DMS 273 (cell line): ENCODE measurements at regions not wholly inside any gene's neighbourhood (a gene's known extent, or its start where the extent isn't known, plus 50 kb on each side); places are given as distances from the start of the nearest gene placed in this dataset.
"Not testable (repeated sequence)": the region's sequence is repeated elsewhere in the genome, so short reads cannot be mapped to it uniquely, and the experiment has no call there.

Experiments
- DNase-seq: peaks from one replicate; lab custom pipeline; 2025; ENCODE audit not compliant: unreplicated experiment; lab: John Stamatoyannopoulos, UW

DNA sequence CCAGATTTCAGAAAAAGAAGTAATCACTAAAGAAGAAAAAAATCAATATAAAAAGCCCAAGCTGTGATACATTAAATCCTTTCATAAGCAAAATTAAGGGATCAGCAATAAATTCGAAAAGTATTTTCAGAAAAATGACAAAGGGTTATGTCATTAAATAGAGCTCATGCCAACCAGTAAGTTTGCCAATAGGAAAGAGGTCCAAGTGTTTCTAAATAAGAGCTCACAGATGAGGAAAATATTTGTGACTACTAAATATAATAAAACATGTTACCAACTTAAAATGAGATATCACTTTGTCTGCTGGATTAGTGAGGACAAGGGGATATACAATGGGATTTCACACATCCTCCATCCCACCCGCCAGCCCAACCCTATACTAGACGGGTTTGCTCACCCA lies 140.3 kb upstream of the EYA4 start:
- no peak for DNase-seq

DNA sequence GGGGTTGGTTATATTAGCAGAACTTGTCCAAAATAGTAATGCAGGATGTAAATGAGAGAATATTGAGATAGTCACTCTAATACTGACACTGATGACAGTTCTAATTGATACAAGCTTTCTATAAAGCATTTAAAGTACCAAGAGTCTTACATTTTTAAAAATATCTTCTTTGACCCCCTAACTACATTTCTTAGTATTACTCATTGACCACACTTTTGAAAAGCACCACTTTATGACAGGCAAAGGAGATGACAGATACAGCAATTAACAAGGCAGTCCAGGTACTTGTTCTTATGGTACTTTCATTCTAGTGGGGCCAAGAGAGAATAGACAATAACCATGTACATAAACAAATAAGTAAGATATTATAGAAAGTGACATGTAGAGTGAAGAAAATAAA lies 139.4 kb upstream of the EYA4 start:
- no peak for DNase-seq

DNA sequence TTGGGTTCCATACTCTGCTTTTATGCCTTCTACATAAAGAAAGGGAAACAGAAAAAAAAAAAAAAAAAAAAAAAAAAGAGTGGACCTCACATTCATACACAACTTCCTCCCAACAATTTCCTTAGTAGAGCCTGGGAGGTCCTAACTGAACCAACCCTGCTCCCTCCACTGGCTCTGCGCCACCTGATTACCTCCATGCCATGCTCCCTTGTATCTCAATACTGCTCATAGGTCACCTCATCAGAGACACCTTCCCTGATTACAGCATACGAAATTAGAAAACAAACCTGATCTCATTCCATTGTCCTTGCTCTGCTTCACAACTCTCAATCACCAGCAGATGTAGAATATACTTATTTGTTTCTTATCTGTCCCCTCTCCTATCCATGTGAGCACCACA lies 134.2 kb upstream of the EYA4 start:
- DNase-seq, result no peak

DNA sequence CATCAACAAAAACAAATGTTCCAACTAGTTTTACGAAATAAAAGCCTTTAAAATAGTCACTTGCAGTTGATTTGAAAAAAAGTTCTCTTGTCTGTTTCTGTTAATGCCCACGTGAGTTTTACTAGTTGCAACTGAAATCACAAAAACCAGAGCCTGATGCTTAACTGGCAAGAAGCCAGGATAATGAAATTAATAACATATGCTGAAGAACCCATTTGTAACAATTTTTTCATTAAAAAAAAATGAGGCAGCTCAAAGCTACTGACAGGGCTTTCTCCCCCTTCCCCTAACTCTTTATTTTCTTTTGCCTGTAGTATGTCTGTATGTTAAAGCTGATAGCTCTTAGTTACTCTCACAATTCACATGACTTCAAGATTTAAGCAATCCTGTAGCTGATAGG lies 132.7 kb upstream of the EYA4 start:
- no peak for DNase-seq

DNA sequence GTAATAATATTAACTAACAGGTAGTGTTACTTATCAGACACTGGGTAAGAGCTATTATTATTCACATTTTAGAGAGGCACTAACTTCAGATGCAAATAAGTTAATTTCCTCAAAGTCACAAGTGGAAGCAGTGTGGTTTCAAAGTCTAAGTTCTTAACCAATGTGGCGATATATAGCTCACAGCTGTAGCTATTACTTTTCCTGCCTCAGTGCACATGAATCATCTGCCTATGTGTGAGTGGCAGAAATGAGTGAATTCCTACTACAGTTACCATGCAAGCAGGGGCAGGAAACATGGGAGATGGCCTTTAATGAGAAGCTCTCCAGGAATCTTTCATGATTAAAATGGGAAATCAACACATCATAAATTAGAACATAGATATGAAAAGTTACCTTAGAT lies 126.2 kb upstream of the EYA4 start:
- DNase-seq, result no peak

DNA sequence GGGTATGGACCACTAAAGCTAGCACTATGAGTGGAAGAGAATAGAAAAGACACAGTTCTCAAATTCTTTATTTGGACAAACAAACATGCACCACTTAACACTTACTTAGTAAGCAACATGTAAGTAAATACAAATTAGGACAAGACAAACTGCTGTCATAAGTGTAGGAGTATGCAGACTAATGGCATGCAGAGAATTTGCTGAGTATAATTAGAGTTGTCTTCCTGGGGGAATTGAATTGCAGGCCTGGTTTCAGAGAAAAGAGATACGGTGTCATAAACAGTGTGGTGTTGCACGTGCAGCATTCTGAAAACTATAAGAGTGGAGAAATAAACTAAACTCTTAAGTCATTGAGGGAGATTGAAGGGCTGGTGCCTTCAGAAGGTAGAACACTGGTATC lies 125.2 kb upstream of the EYA4 start:
- DNase-seq, result no peak

DNA sequence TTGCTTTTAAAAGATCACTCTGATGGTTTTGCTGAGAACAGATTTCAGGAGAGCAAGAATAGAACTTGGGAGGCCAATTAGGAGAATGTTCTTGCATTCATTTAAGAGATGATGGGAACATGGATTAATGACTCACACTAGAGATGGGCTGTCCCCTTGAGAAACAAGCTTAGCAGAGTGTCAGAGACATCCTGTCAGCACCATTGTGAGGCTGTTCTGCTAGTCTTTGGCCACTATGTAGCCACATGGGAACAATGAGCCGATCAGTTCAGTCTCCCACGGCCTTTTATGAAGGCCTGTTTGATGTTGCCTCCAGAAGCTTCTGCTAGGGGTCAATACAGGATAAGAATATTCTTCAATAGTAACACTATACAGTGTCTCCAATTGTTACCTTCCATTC lies 113.0 kb upstream of the EYA4 start:
- no peak for DNase-seq

DNA sequence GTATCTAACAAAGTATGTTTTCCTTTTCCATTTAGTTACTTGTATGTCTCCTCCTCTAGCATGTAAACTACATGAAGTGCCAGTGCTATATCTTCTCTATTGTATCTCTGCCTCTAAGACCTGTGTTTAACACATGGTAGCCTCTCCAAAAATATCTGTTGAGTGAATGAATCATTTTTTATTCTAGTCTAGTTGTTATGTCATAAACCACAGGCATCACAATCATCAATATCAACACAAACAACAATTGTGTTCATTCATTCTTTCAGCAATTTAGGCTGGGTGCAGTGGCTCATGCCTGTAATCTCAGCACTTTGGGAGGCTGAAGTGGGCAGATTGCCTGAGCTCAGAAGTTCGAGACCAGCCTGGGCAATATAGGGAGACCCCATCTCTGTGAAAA lies 111.6 kb upstream of the EYA4 start:
- DNase-seq, result no peak

DNA sequence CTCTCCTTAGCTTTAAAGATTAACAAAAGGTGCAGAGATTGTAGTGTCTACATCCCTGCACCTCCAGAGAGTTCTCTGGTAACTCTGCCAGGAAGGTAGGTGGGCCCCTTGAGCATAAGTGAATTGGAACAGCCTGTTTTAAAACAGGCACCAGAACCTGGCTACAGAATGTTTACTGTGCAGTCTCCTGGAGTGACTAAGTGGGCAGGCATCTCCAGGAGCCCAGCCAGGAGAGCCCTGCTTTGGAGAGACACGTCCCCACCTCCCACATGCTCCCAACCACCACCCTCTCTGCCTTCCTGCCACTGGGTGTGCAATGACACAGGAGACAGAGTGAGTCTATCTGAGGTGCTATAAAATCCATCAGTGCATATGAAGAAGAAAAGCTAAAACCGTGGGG lies 110.3 kb upstream of the EYA4 start:
- DNase-seq, result peak; percentile 40

DNA sequence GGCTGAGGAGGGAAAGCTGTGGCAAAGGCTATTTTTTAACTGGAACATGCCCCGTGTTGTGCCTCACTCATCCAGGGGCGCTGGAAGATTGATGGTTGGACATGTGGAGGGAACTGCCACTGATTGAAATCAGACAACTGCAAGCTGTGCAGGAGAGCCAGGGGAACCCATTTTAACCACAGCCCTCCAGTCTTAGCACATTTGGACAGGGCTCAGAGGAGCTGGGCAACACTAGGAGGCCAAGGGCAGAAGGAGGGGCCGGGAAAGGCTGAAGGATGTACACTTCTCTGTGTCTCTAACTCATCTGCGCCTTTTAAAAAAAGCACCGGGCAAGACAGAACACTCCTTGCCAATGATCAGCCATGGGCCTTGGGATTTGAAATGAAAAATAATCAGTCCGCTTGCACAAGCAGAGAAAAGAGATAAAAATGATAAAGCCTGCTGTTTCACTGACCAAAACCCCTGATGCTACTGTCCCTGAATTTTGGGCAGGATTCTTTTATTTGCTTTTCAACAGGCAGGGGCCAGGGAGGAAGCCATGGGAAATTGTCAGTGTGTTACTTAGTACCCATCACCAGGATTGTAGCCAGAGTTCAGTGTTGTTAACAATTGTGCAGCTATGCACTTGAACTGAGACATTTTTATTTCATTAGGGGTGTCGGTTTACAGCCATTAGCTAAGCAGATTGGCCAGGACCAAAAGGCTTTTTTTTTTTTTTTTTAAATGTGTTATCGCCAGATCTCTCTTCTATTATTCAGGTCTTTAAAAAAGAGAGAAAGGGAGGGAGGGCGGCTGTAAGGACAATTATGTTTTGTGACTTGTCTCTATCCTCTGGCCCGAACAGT lies 109.3 kb upstream of the EYA4 start:
- DNase-seq, result peak; percentile 59

DNA sequence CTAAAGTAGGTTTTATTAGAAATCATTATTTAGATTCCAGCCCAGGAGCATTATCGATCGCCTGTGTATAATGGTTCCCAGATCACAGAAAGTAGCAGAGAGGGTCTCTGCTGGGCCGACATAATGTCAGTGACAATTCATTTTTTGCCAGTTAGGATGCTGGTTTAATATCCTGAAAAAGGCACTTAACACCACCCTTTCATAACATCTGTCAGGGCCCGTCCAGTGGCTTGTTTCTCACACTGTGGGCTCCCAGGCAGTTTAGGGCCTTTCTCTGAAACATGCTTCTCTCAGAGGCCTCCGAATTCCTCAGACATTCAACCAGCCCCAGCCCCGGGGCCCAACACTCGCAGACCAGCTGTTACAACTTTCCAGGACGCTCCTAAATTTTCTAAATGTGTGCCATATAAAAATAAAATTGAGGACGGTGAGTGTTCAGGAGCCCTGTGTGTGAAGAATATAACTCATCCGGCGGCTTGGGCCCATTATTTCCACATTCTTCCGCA lies 108.6 kb upstream of the EYA4 start:
- DNase-seq, result peak; percentile 46

DNA sequence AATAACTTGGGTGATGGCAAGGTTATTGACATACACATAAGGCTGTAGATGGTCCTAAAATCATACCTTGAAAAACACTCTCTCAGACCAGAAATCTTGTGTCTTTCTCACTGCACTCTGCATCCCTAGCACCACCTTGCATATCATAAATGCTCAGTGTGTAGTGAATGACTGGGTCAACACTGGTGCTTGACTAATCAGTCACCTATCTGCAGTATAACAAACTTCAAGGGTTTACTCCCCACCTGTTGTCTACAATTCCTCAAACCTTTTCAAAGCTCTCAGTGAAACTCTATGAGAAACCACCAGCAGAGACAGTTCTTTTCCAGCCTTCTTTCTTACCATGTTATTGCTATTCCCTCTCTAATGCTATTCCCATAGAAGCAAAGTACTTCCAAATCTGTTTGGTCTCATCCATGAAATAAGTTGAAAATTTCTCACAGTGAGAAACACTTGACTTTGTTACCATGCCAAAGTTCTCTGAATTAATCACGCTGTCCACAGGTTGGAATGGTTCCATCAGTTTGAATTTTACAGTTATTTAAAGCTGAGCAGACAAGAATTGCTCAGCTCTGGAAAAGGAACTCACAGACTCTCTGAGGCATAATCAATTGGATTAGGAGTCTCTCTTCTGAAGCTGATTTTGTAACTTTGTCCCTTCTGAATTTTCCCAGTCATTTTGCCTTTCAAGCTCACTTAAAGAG lies 104.8 kb upstream of the EYA4 start:
- DNase-seq, result peak; percentile 17

DNA sequence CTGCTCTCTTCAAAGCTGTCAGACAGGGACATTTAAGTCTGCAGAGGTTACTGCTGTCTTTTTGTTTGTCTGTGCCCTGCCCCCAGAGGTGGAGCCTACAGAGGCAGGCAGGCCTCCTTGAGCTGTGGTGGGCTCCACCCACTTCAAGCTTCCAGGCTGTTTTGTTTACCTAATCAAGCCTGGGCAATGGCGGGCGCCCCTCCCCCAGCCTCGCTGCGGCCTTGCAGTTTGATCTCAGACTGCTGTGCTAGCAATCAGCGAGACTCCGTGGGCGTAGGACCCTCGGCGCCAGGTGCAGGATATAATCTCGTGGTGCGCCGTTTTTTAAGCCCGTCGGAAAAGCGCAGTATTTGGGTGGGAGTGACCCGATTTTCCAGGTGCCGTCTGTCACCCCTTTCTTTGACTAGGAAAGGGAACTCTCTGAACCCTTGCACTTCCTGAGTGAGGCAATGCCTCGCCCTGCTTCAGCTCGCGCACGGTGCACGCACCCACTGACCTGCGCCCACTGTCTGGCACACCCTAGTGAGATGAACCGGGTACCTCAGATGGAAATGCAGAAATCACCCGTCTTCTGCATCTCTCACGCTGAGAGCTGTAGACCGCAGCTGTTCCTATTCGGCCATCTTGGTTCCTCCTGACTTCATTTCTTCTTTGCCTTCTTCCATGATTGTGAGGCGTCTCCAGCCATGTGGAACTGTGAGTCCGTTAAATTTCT lies 93.5 kb upstream of the EYA4 start:
- not testable (repeated sequence) for DNase-seq

DNA sequence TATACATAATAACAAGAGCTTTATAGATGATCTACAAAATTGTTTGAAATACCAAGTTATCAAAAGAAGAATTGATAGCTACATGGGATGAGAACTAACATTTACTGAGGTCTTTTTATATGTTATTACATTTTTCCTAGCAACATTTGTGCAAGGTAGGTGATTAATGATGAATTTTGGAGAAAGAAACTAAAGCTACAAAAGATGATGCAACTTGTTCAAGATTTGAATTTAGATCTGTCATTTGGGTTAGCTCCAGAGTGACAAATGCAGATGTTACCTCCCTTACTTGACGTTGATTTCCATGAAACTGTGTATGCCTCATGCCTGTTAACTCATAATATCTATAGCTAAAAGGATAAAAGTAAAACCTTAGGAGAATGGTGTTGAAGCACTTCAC lies 84.5 kb upstream of the EYA4 start:
- DNase-seq, result no peak

DNA sequence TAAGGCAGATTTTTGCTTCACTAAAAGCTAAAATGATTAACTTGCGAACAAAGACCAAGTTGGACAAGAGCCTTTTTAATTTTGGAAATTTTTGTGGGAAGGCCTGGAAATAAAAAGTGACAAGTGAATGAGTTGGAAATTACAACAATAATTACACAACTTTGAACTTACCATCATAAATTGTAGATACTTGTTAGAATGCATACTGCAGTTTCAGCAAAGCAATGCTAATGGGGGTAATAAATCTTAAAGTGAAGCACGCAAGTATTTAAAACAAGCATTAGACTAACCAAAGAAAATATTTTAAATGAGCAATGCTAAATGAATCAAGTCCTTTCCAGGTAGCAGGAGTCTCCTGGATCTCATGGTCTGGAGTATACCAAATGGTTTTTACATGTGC lies 83.2 kb upstream of the EYA4 start:
- no peak for DNase-seq

DNA sequence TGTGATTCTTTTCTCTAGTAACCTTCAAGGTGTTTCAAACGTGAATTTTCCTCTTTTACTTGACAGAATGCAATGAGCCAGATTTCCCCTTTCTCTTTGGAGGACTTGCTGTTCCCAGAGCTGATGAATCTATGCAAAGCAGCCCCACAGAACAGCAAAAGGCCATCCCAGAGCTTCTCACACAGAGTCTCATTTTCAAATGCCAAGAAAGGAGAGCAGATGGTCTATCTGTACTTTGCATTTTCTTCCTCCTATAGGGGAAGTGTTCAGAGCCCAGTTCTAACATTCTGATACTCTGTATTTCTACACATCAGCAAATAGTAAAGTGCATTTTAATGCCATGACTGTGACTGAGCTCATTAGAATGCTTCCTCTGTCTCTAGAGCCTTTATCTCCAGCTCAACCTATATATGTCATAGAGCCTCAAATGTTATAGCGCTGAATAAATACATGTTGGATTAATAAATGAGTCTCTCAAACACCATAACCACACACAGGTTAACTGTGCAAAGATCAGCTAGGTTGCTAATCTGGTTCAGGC lies 81.8 kb upstream of the EYA4 start:
- DNase-seq, result no peak

DNA sequence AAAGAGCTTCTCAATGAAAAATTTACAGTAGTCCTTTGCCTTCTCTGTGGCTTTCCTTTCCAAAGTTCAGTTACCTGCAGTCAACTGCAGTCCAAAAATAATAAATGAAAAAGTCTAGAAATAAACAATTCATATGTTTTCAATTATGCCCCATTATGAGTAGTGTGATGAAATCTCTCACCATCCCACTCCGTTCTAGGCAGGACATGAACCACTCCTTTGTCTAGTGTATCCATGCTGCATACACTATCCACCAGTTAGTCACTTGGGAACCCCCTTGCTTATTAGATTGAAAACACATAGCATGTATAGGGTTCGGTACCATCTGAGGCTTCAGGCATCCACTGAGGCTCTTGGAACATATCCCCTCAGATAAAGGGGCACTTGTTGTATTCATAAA lies 80.6 kb upstream of the EYA4 start:
- DNase-seq, result no peak

DNA sequence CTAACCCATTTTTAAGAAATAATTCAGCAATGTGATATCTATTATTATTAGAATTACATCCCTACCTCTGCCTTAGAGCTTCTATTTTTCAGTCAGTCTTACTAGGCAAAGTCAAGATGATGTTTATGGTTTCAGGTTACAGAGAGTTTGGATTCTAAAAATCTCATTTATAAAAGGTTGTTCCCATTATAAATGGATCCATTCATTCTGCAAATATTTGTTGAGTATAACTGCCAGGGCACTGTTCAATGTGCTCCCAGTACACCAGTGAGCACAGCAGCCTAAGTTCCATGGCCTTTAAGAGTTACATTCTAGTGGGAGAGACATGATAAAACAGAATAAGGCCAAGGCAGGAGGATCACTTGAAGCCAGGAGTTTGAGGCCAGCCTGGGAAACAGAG lies 75.9 kb upstream of the EYA4 start:
- DNase-seq, result no peak

DNA sequence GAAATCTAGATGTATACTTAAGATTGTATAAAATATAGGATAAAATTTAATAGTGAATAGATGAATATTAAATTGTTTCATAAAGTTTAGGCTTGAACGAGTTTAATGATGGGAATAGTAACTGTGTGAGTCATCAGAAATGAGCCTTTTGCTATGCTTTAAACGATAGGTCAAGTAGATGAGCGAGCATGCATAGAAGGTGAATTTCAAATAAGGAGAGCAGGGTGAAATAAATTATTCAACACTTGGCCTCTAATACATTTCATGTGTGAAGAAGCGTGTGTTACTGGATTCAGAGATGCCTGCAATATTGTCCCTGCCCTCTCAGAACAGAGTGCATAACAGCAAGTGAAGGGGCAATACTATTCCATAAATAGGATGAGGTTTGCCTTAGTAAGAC lies 74.4 kb upstream of the EYA4 start:
- no peak for DNase-seq

DNA sequence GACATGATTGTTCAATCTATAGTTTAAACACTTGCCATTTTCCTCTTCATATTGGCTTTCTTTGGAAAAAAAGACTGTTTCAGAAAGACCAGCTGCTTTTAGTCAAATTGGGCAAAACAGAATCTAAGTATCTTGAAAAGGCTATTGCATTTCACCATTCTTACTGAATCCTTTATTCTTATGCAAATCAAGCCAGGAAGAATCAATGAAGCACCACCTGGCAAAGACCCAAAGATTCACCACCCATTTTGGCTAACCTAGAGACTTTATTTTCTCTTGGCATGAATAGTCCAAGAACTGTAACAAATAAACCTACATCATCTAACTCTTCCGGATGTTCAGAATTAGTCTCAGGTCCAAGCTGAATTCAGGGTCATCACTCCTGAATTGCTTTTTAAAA lies 71.3 kb upstream of the EYA4 start:
- DNase-seq, result no peak

DNA sequence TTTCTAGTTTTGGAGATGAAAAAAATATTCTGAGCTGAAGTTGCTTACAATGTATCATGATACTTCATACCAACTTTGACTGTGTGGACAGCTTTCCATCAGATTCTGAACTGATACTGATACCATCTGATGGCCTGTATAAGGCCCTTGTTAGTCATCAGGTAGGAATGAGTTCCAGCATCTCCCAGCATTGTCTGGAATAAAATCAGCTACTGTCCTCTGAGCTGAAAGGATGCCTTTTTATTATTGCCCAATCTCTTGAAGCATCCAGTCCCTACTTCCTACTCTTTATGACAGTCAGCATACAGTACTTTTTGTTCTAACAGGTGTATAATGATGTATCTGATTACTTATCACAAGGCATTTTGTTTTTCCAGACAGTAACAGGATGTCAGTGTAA lies 70.6 kb upstream of the EYA4 start:
- no peak for DNase-seq
